B cell (primary cell): ENCODE measurements at regions not wholly inside any gene's neighbourhood (a gene's known extent, or its start where the extent isn't known, plus 50 kb on each side); places are given as distances from the start of the nearest gene placed in this dataset.

Experiments
- ATAC-seq: fragments of 200-7000 bp; cut with Tn5 transposase; one replicate; pipeline ENCODE4 v1.10.0; 2021; ENCODE audit warnings: low read depth, mild to moderate bottlenecking, moderate number of reproducible peaks, moderate library complexity
- CTCF ChIA-PET: fragments of 350-600 bp; sonication (Branson Sonifier 250); formaldehyde crosslinking; loops from one replicate; lab custom pipeline; 2021; ENCODE audit warnings: antibody characterized with exemption, inconsistent platforms; lab: Charles Lee
- POLR2A ChIA-PET: fragments of 350-600 bp; sonication (Branson Sonifier 250); formaldehyde crosslinking; loops from one replicate; lab custom pipeline; 2021; ENCODE audit warnings: antibody characterized with exemption; lab: Charles Lee
- DNase-seq: peaks from one replicate; pipeline ENCODE4 v3.0.0; 2013
- H2AFZ ChIP-seq: 2 replicates; pipeline ENCODE4 v1.6.1; 2012; ENCODE audit warnings: mild to moderate bottlenecking, low read depth, low read length; ENCODE audit not compliant: insufficient read depth, poor library complexity, severe bottlenecking
- H3K27ac ChIP-seq, 2 donors: 1 replicate in 1 of 2; 2 replicates in 1 of 2; pipeline ENCODE4 v1.5.1; 2012 to 2013; ENCODE audit warnings: low read length in 2 of 2, mild to moderate bottlenecking in 2 of 2, moderate library complexity in 1 of 2
- H3K27me3 ChIP-seq, 4 experiments: fragments of 200-600 bp in 1 of 4; sonication (generic) in 1 of 4; replicated peaks in 1 of 4; 1 replicate in 2 of 4; 2 replicates in 2 of 4; pipeline versions ENCODE4 v1.6.1 to v1.7.0; 2013 to 2016; ENCODE audit warnings: low read length in 3 of 4, mild to moderate bottlenecking in 2 of 4, mixed read lengths in 1 of 4, moderate library complexity in 1 of 4; ENCODE audit not compliant: insufficient read depth in 4 of 4, control insufficient read depth in 3 of 4; ENCODE audit errors: control extremely low read depth in 1 of 4
- H3K36me3 ChIP-seq, 2 experiments: replicated peaks in 1 of 2; 1 replicate in 1 of 2; 2 replicates in 1 of 2; pipeline versions ENCODE4 v1.6.1 to v1.7.1; 2013; ENCODE audit warnings: low read length in 1 of 2; ENCODE audit not compliant: insufficient read depth in 2 of 2, control insufficient read depth in 1 of 2; ENCODE audit errors: control extremely low read depth in 1 of 2, extremely low read depth in 1 of 2
- H3K4me1 ChIP-seq, 2 donors: fragments of 200-600 bp in 1 of 2; sonication (generic) in 1 of 2; 1 replicate in 1 of 2; 2 replicates in 1 of 2; pipeline versions ENCODE4 v1.5.1 to v1.6.1; 2013 to 2017; ENCODE audit warnings: low read length in 2 of 2; ENCODE audit not compliant: control insufficient read depth in 2 of 2, insufficient read depth in 2 of 2
- H3K4me2 ChIP-seq: replicated peaks from 2 replicates; pipeline ENCODE3; 2012; ENCODE audit warnings: mild to moderate bottlenecking, low read depth, low read length; ENCODE audit not compliant: poor library complexity, severe bottlenecking
- H3K4me3 ChIP-seq, 5 experiments: fragments of 200-600 bp in 1 of 5; sonication (generic) in 1 of 5; 1 replicate in 3 of 5; 2 replicates in 2 of 5; pipeline versions ENCODE4 v1.5.1 to v1.7.0; 2011 to 2016; ENCODE audit warnings: low read length in 4 of 5, mild to moderate bottlenecking in 4 of 5, low read depth in 2 of 5, control low read depth in 1 of 5, moderate library complexity in 1 of 5; ENCODE audit not compliant: insufficient read depth in 1 of 5; ENCODE audit errors: control extremely low read depth in 1 of 5, extremely low read depth in 1 of 5
- H3K79me2 ChIP-seq: fragments of 200-600 bp; sonication (generic); one replicate; pipeline ENCODE4 v1.6.0; 2016; ENCODE audit warnings: low read length; ENCODE audit not compliant: control insufficient read depth, insufficient read depth
- H3K9ac ChIP-seq: fragments of 200-600 bp; sonication (generic); 2 replicates; pipeline ENCODE4 v1.6.1; 2017; ENCODE audit warnings: mild to moderate bottlenecking, low read length, moderate library complexity
- H3K9me3 ChIP-seq, 3 donors: one replicate each; pipeline versions ENCODE4 v1.6.1 to v1.7.1; 2013; ENCODE audit warnings: low read length in 2 of 3; ENCODE audit not compliant: control insufficient read depth in 2 of 3, insufficient read depth in 1 of 3; ENCODE audit errors: control extremely low read depth in 1 of 3
- H4K20me1 ChIP-seq: 2 replicates; pipeline ENCODE4 v1.6.0; 2012; ENCODE audit warnings: mild to moderate bottlenecking, low read length; ENCODE audit not compliant: insufficient read depth, control insufficient read depth, poor library complexity, severe bottlenecking
- H3K27ac Mint-ChIP-seq: one replicate; pipeline ENCODE4 v1.8.0; 2021; ENCODE audit warnings: mixed read lengths
- H3K27me3 Mint-ChIP-seq: one replicate; pipeline ENCODE4 v1.8.0; 2021; ENCODE audit warnings: mixed read lengths
- H3K4me1 Mint-ChIP-seq: one replicate; pipeline ENCODE4 v1.8.0; 2021; ENCODE audit warnings: mixed read lengths
- H3K4me3 Mint-ChIP-seq: one replicate; pipeline ENCODE4 v1.8.0; 2021; ENCODE audit warnings: mixed read lengths
- H3K9me3 Mint-ChIP-seq: one replicate; pipeline ENCODE4 v1.8.0; 2022; ENCODE audit warnings: mixed read lengths; ENCODE audit not compliant: insufficient read depth
- CTCF ChIP-seq: fragments of 200-600 bp; IDR thresholded peaks from one replicate; pipeline ENCODE4 v1.8.0; 2022; ENCODE audit warnings: antibody characterized with exemption, mild to moderate bottlenecking
- EZH2 ChIP-seq: IDR thresholded peaks from 2 replicates; pipeline ENCODE4 v1.6.1; 2012; ENCODE audit warnings: borderline replicate concordance, low read depth, mild to moderate bottlenecking, moderate library complexity, low read length; ENCODE audit not compliant: insufficient read depth, poor library complexity, severe bottlenecking
- WGBS: methylation state at CpG from one replicate; pipeline ENCODE4 v1.1.5; 2013; ENCODE audit warnings: missing lambda C conversion rate; ENCODE audit not compliant: insufficient coverage; 5-methylcytosine and 5-hydroxymethylcytosine counted together
- intact Hi-C: fragments of 100-400 bp; cut with micrococcal nuclease; formaldehyde crosslinking; loops from one replicate; pipeline ENCODE4 v1.10.0; 2022

GRCh38 chr12:114996382-114996781 is 312.4 kb upstream of the TBX3 start:
- DNase-seq (no peak), ATAC-seq (no peak)
- no peak overlapping the region for H3K4me3 Mint-ChIP-seq
- H3K4me1 ChIP-seq = no peaks in the 10 kb centered on the region
- no peak overlapping the region for H3K4me3 ChIP-seq
- intact Hi-C loops = no loop called here
- no peak overlapping the region for H3K4me2 ChIP-seq
- H3K9me3 Mint-ChIP-seq = peaks cover 7% of the 10 kb centered on the region
- no peaks in the 10 kb centered on the region for H3K27me3 ChIP-seq
- ChIA-PET POLR2A (no interaction called here), CTCF (no interaction called here)
- no peak overlapping the region for H3K9ac ChIP-seq
- H3K4me1 Mint-ChIP-seq = no peaks in the 10 kb centered on the region
- no peaks in the 10 kb centered on the region for H3K27me3 Mint-ChIP-seq
- no peak overlapping the region for H3K27ac Mint-ChIP-seq
- no peaks in the 10 kb centered on the region for H3K36me3 ChIP-seq
- no peaks in the 10 kb centered on the region for H3K79me2 ChIP-seq
- TF ChIP-seq EZH2 = no peak
- TF ChIP-seq CTCF = no peak
- WGBS = 81% methylated on average over 4 of the region's 5 CpGs
- no peaks in the 10 kb centered on the region for H4K20me1 ChIP-seq
- H3K27ac ChIP-seq = no peak overlapping the region
- peaks cover 0 to 9% (median 2%) of the 10 kb centered on the region in 3 donors for H3K9me3 ChIP-seq
- no peak overlapping the region for H2AFZ ChIP-seq

GRCh38 chr12:114995891-114996290 is 311.9 kb upstream of the TBX3 start:
- ATAC-seq (no peak), DNase-seq (no peak)
- CTCF ChIA-PET = no interaction called here
- WGBS = 58% methylated on average over 1 of the region's 2 CpGs
- no peak overlapping the region for H3K9ac ChIP-seq
- Mint-ChIP-seq H3K4me3 (no peak overlapping the region), H3K4me1 (no peaks in the 10 kb centered on the region), H3K27me3 (no peaks in the 10 kb centered on the region), H3K27ac (no peak overlapping the region), H3K9me3 (peaks cover 7% of the 10 kb centered on the region)
- H3K36me3 ChIP-seq = no peaks in the 10 kb centered on the region
- intact Hi-C loops = no loop called here
- H3K4me3 ChIP-seq = no peak overlapping the region
- POLR2A ChIA-PET = no interaction called here
- H3K27me3 ChIP-seq = no peaks in the 10 kb centered on the region
- H3K27ac ChIP-seq = no peak overlapping the region
- no peak for TF ChIP-seq EZH2
- no peak for TF ChIP-seq CTCF
- H2AFZ ChIP-seq = no peak overlapping the region
- no peaks in the 10 kb centered on the region for H3K79me2 ChIP-seq
- H3K4me1 ChIP-seq = no peaks in the 10 kb centered on the region
- H4K20me1 ChIP-seq = no peaks in the 10 kb centered on the region
- H3K9me3 ChIP-seq = peaks cover 0 to 8% (median 2%) of the 10 kb centered on the region in 3 donors
- no peak overlapping the region for H3K4me2 ChIP-seq
